Stimulated activated CD4-positive, alpha-beta T cell treated with anti-CD3 and anti-CD28 coated beads, Interleukin-2, amount 100 ng/mL, for 48 hours (primary cell): ENCODE measurements at regions not wholly inside any gene's neighbourhood (a gene's known extent, or its start where the extent isn't known, plus 50 kb on each side); places are given as distances from the start of the nearest gene placed in this dataset.
"Not testable (repeated sequence)": the region's sequence is repeated elsewhere in the genome, so short reads cannot be mapped to it uniquely, and the experiment has no call there.

Source experiments
- DNase-seq, 2 donors: peaks; one replicate each; pipeline ENCODE4 v3.0.0-alpha.2; 2020

- DNase-seq: no peak
Observed at GRCh38 chr3:33957176-33957575, 158.7 kb downstream of the PDCD6IP start.

- DNase-seq: no peak
Observed at GRCh38 chr3:33958661-33959060, 160.2 kb downstream of the PDCD6IP start.

- no peak for DNase-seq
Observed at GRCh38 chr3:33962396-33962795, 164.0 kb downstream of the PDCD6IP start.

- DNase-seq: not testable (repeated sequence)
Observed at GRCh38 chr3:33970180-33970579, 171.8 kb downstream of the PDCD6IP start.

GRCh38 chr3:33971055-33971454, 172.6 kb downstream of the PDCD6IP start:
- no peak for DNase-seq

GRCh38 chr3:33975463-33975862, 177.0 kb downstream of the PDCD6IP start:
- no peak for DNase-seq

- DNase-seq: no peak
Observed at GRCh38 chr3:33977227-33977626, 178.8 kb downstream of the PDCD6IP start.

GRCh38 chr3:33980252-33980651, 181.8 kb downstream of the PDCD6IP start:
- DNase-seq: no peak

- no peak for DNase-seq
Observed at GRCh38 chr3:33982269-33982798, 183.9 kb downstream of the PDCD6IP start.

GRCh38 chr3:33982949-33983348, 184.5 kb downstream of the PDCD6IP start:
- not testable (repeated sequence) for DNase-seq

GRCh38 chr3:33989229-33989628, 190.8 kb downstream of the PDCD6IP start:
- no peak for DNase-seq

GRCh38 chr3:33991673-33992072, 193.2 kb downstream of the PDCD6IP start:
- no peak for DNase-seq

GRCh38 chr3:33993631-33994030, 195.2 kb downstream of the PDCD6IP start:
- no peak for DNase-seq

GRCh38 chr3:33994568-33994967, 196.1 kb downstream of the PDCD6IP start:
- no peak for DNase-seq

GRCh38 chr3:34000301-34000700, 201.9 kb downstream of the PDCD6IP start:
- no peak for DNase-seq

GRCh38 chr3:34001022-34001421, 202.6 kb downstream of the PDCD6IP start:
- no peak for DNase-seq

- DNase-seq: no peak
Observed at GRCh38 chr3:34001990-34002389, 203.6 kb downstream of the PDCD6IP start.

GRCh38 chr3:34002569-34003100, 204.2 kb downstream of the PDCD6IP start:
- DNase-seq: no peak

GRCh38 chr3:34005886-34006285, 207.5 kb downstream of the PDCD6IP start:
- DNase-seq: no peak

GRCh38 chr3:34008191-34008590, 209.8 kb downstream of the PDCD6IP start:
- DNase-seq: no peak

- DNase-seq: no peak
Observed at GRCh38 chr3:34008836-34009809, 210.7 kb downstream of the PDCD6IP start.

- no peak for DNase-seq
Observed at GRCh38 chr3:34011171-34012101, 213.0 kb downstream of the PDCD6IP start.

GRCh38 chr3:34012102-34012461, 213.7 kb downstream of the PDCD6IP start:
- no peak for DNase-seq
